A673 (cell line): ENCODE measurements at regions not wholly inside any gene's neighbourhood (a gene's known extent, or its start where the extent isn't known, plus 50 kb on each side); places are given as distances from the start of the nearest gene placed in this dataset.

ENCODE experiments used
- CTCF ChIP-seq: fragments of 300-800, 200-600 bp; sonication (generic); conservative IDR thresholded peaks from 2 replicates; pipeline ENCODE4 v1.5.1; 2017; ENCODE audit warnings: low read depth, mild to moderate bottlenecking, antibody characterized with exemption, low read length, moderate library complexity, mixed read lengths
- EZH2 ChIP-seq: fragments of 200-600 bp; sonication (generic); IDR thresholded peaks from 2 replicates; pipeline ENCODE4 v1.6.1; 2017; ENCODE audit warnings: borderline replicate concordance, low read depth, mild to moderate bottlenecking, mixed read lengths, antibody characterized with exemption, low read length; ENCODE audit not compliant: poor library complexity, severe bottlenecking

GRCh38 chr4:64738240-64738639 is 329.0 kb upstream of the TECRL start:
- no peak for TF ChIP-seq CTCF
- TF ChIP-seq EZH2: no peak
